Right lobe of liver (tissue), 6 donors: ENCODE measurements at regions not wholly inside any gene's neighbourhood (a gene's known extent, or its start where the extent isn't known, plus 50 kb on each side); places are given as distances from the start of the nearest gene placed in this dataset.

Source experiments
- ATAC-seq, 4 donors: fragments of 200-7000 bp; cut with Tn5 transposase; one replicate each; pipeline ENCODE4 v1.9.1; 2020; ENCODE audit warnings: mild to moderate bottlenecking in 4 of 4, moderate library complexity in 4 of 4
- DNase-seq, 3 donors: peaks; one replicate each; pipeline ENCODE4 v3.0.0-alpha.2; 2020
- H3K27ac ChIP-seq, 3 donors: fragments of 200-600 bp; one replicate each; pipeline ENCODE4 v1.8.0; 2022
- H3K27me3 ChIP-seq, 2 donors: fragments of 200-600 bp; one replicate each; pipeline ENCODE4 v1.8.0; 2022
- H3K36me3 ChIP-seq, 4 donors: fragments of 200-600 bp; sonication (generic) in 1 of 4; one replicate each; pipeline versions ENCODE4 v1.5.1 to v1.8.0; 2017 to 2022; ENCODE audit warnings: control low read depth in 1 of 4
- H3K4me1 ChIP-seq, 4 donors: fragments of 200-600 bp; sonication (generic) in 1 of 4; one replicate each; pipeline versions ENCODE4 v1.5.1 to v1.8.0; 2017 to 2022; ENCODE audit warnings: control low read depth in 1 of 4
- H3K4me3 ChIP-seq, 3 donors: fragments of 200-600 bp; one replicate each; pipeline ENCODE4 v1.8.0; 2022
- H3K9me3 ChIP-seq, 4 donors: fragments of 200-600 bp; sonication (generic) in 1 of 4; one replicate each; pipeline versions ENCODE4 v1.5.1 to v1.8.0; 2017 to 2022; ENCODE audit warnings: control low read depth in 1 of 4
- POLR2A ChIP-seq: fragments of 450-650 bp; IDR thresholded peaks from one replicate; pipeline ENCODE4 v1.6.1; 2017; ENCODE audit warnings: antibody characterized with exemption, mild to moderate bottlenecking
- WGBS: methylation state at CpG from one replicate; pipeline ENCODE4 v1.1.6; 2018; ENCODE audit warnings: low coverage, low lambda C conversion rate; ENCODE audit not compliant: insufficient coverage; ENCODE audit errors: missing lambda C conversion rate; 5-methylcytosine and 5-hydroxymethylcytosine counted together
- intact Hi-C, 2 donors: fragments of 100-400 bp; cut with DNase I; formaldehyde crosslinking; loops; one replicate each; pipeline versions ENCODE4 v1.11.2 to v1.14.1; 2022
- TF ChIP-seq, protein P1 (sequence below), 4 donors: fragments of 200-600 bp in 3 of 4; fragments of 450-650 bp in 1 of 4; IDR thresholded peaks; one replicate each; pipeline versions ENCODE4 v1.5.1 to v1.8.0; 2016 to 2022; ENCODE audit warnings: antibody characterized with exemption in 4 of 4, mild to moderate bottlenecking in 2 of 4
- donor health status: DM: no; HTN: yes; CAD: no.
- donor health status: DM: no; HTN: no; CAD: no.
- donor health status: DM: no; HTN: no; CAD: no.
- donor health status: DM: no; HTN: yes; CAD: no.
- donor health status: DM: no; HTN: yes; CAD: no.

DNA sequence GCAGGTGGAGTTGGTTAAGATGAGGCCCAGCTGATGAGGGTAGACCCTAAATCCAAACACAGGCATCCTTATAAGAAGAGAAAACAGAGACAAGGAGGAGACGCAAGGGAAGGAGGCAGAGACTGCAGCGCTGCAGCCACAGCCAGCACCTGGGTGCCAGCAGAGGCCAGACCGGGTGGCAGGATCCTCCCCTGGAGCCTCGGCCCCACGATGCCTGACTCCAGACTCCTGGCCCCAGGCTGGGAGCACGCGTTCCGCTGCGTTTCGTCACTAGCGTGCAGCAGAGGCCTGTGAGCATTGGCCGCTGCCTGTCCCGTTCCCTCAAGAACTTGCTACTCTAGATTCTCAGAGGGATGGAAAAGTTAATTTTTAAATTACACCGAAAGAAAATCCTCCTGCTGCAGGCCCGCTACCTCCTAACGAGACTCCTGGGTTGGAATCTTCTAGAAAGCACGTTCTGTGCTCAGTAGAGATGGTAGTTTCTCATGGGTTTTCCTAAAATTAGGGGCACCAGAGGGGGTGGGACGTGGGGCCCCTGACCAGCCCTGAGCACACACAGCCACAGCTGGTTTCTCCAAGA is 57.7 kb upstream of the FBRSL1 start:
- intact Hi-C loops, result no loop called here
- H3K27me3 ChIP-seq, result no peaks in the 10 kb centered on the region
- no peak overlapping the region for H3K27ac ChIP-seq
- H3K9me3 ChIP-seq, result no peaks in the 10 kb centered on the region
- no peaks in the 10 kb centered on the region for H3K36me3 ChIP-seq
- no peak overlapping the region for H3K4me3 ChIP-seq
- DNase-seq, result no peak
- TF ChIP-seq, protein P1, sequence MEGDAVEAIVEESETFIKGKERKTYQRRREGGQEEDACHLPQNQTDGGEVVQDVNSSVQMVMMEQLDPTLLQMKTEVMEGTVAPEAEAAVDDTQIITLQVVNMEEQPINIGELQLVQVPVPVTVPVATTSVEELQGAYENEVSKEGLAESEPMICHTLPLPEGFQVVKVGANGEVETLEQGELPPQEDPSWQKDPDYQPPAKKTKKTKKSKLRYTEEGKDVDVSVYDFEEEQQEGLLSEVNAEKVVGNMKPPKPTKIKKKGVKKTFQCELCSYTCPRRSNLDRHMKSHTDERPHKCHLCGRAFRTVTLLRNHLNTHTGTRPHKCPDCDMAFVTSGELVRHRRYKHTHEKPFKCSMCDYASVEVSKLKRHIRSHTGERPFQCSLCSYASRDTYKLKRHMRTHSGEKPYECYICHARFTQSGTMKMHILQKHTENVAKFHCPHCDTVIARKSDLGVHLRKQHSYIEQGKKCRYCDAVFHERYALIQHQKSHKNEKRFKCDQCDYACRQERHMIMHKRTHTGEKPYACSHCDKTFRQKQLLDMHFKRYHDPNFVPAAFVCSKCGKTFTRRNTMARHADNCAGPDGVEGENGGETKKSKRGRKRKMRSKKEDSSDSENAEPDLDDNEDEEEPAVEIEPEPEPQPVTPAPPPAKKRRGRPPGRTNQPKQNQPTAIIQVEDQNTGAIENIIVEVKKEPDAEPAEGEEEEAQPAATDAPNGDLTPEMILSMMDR (IDR thresholded peaks at IDR 0.05), result no peak
- TF ChIP-seq POLR2A, result no peak
- 93% methylated on average over 10 of the region's 18 CpGs for WGBS
- H3K4me1 ChIP-seq, result no peaks in the 10 kb centered on the region
- no peak for ATAC-seq

DNA sequence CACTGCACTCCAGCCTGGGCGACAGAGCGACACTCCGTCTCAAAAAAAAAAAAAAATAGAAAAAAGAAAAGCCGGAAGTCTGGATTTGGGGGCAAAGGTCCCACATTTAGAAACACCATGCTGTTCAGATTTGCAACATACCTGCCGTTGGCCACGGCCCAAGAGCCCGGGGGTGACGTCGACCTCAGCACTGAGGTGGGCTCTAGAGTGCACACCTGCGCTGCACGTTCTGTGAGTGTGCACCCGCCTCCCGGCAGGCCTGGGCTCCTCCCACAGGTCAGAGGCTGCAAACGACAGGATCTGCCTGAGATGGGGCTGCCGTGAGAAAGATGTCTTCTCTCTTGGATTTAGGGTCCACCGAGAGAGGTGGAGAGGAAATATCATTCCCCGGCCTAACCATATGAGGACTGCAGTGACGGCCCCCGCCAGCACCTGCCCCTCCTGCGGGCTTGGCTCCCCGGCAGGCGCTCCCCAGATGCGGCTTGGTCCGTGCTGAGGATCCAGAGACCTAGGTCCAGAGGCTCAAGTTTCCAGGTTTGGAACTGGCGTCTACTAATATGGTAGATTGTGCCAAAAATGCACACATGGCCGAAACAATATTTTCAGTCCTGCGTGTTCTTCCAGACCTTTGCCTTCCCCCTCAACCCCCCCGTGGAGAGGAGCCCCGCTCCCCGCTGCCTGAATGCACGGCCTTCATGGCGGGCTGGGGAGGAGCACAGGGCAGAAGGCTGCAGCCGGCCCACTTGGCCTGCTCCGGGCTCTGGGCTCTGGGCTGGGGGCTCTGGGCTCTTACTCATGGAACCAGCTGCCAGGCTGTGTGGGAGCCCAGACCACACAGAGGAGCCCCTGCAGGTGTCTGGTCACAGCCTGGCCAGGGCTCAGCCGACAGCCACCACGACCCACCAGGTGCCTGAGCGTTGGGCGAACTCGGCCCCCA is 58.8 kb upstream of the FBRSL1 start:
- Histone ChIP-seq H3K9me3 (no peaks in the 10 kb centered on the region), H3K27ac (no peak overlapping the region), H3K4me1 (no peaks in the 10 kb centered on the region), H3K27me3 (no peaks in the 10 kb centered on the region), H3K36me3 (no peaks in the 10 kb centered on the region), H3K4me3 (no peak overlapping the region)
- ATAC-seq, result peak; percentile 40 to 51 (median 46)
- DNase-seq, result no peak
- WGBS, result 41% methylated on average over 17 of the region's 39 CpGs
- intact Hi-C loops, result no loop called here
- TF ChIP-seq POLR2A, result no peak
- TF ChIP-seq, protein P1 (IDR thresholded peaks at IDR 0.05), result no peak

DNA sequence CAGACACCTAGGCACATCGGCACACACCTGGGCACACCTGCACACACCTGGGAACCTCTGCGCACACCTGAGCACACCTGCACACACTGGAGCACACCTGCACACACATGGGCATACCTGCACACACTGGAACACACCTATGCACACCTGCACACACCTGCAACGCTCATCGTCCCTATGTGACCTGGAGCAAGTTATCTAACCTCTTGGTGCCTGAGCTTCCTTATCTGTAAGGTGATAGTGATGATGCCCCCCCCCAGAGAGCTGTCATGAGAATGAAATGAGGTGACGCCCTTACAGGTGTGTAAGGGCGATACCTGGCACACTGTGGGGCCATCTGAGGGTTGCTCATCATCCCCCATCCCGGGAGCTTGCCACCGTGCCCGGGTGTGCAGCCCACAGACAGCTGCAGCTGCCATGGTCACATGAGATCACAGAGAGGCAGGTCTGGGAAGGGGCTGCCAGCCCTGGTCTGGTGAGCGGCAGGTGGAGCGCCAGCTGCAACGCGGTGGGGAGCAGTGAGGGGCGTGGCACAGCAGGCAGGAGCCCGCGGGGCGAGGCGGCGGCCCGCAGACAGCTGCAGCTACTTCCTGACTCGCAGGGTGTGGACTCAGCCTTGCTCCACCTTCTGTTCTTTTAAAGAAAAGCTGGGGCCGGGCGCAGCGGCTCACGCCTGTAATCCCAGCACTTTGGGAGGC is 59.9 kb upstream of the FBRSL1 start:
- H3K9me3 ChIP-seq, result no peaks in the 10 kb centered on the region
- no peaks in the 10 kb centered on the region for H3K27me3 ChIP-seq
- TF ChIP-seq, protein P1 (IDR thresholded peaks at IDR 0.05), result no peak
- TF ChIP-seq POLR2A, result no peak
- no peak for DNase-seq
- no peaks in the 10 kb centered on the region for H3K36me3 ChIP-seq
- intact Hi-C loops, result no loop called here
- H3K4me3 ChIP-seq, result no peak overlapping the region
- 0% methylated on average over 1 of the region's 25 CpGs for WGBS
- no peak overlapping the region for H3K27ac ChIP-seq
- H3K4me1 ChIP-seq, result no peaks in the 10 kb centered on the region
- peak; percentile 16 to 64 (median 59) for ATAC-seq

DNA sequence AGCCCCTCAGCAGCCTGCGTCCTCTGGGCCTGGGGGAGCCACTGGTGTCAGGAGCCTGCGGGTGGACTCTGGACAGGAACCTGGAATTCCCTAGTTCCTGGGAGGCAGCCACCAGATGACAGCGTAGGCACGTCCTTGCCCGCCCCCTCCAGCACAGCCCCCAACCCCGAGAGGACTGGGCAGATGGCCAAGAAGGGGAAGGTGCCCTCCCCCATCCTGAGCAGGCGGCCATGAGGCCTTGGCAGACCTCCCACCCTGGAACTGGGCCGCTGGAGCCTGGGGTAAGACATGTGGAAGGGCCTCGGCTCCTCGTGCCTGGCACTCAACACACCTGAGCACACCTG is 60.4 kb upstream of the FBRSL1 start:
- no peaks in the 10 kb centered on the region for H3K36me3 ChIP-seq

More for the DNA sequence above, 60.4 kb upstream of the FBRSL1 start:
- Histone ChIP-seq H3K27ac (no peak overlapping the region), H3K9me3 (no peaks in the 10 kb centered on the region), H3K4me1 (no peaks in the 10 kb centered on the region), H3K4me3 (no peak overlapping the region), H3K27me3 (no peaks in the 10 kb centered on the region)
- 10% methylated on average over 2 of the region's 10 CpGs for WGBS
- intact Hi-C loops, result no loop called here
- no peak for TF ChIP-seq POLR2A
- TF ChIP-seq, protein P1 (IDR thresholded peaks at IDR 0.05), result peak in 1 of 4 donors; percentile 38
- ATAC-seq (peak in 2 of 4 donors; percentile 57 to 62), DNase-seq (no peak)
